Kidney (tissue), 13 donors: ENCODE measurements at regions not wholly inside any gene's neighbourhood (a gene's known extent, or its start where the extent isn't known, plus 50 kb on each side); places are given as distances from the start of the nearest gene placed in this dataset.

Experiments used
- DNase-seq, 5 donors: peaks; one replicate each; pipeline ENCODE4 v3.0.0-alpha.2; 2013 to 2020
- FAIRE-seq: peaks from 2 replicates; lab custom pipeline; 2012; peaks lifted over from hg19 to GRCh38; lab: Jason Lieb, UNC
- H3K27ac ChIP-seq, 2 donors: one replicate each; pipeline ENCODE4 v1.7.0; 2013; ENCODE audit warnings: low read depth in 2 of 2, low read length in 2 of 2, inconsistent platforms in 1 of 2
- H3K27me3 ChIP-seq: one replicate; pipeline ENCODE4 v1.7.1; 2013; ENCODE audit warnings: low read length, inconsistent platforms; ENCODE audit not compliant: control insufficient read depth, insufficient read depth
- H3K36me3 ChIP-seq, 3 donors: one replicate each; pipeline versions ENCODE4 v1.7.0 to v1.7.1; 2013; ENCODE audit warnings: low read length in 3 of 3, control low read depth in 1 of 3, inconsistent platforms in 1 of 3; ENCODE audit not compliant: insufficient read depth in 3 of 3, control insufficient read depth in 2 of 3
- H3K4me1 ChIP-seq, 3 donors: one replicate each; pipeline versions ENCODE4 v1.7.0 to v1.7.1; 2013; ENCODE audit warnings: low read length in 3 of 3, inconsistent platforms in 1 of 3, low read depth in 1 of 3; ENCODE audit not compliant: control insufficient read depth in 2 of 3, insufficient read depth in 2 of 3
- H3K4me3 ChIP-seq, 3 donors: one replicate each; pipeline versions ENCODE4 v1.7.0 to v1.8.1; 2013; ENCODE audit warnings: low read length in 3 of 3, control low read depth in 1 of 3, inconsistent platforms in 1 of 3
- H3K9ac ChIP-seq, 3 donors: one replicate each; pipeline versions ENCODE4 v1.7.0 to v1.7.1; 2013; ENCODE audit warnings: low read length in 3 of 3, control low read depth in 1 of 3, inconsistent platforms in 1 of 3
- H3K9me3 ChIP-seq, 3 donors: one replicate each; pipeline versions ENCODE4 v1.7.0 to v1.7.1; 2013; ENCODE audit warnings: low read length in 3 of 3, control low read depth in 1 of 3, inconsistent platforms in 1 of 3; ENCODE audit not compliant: control insufficient read depth in 2 of 3, insufficient read depth in 1 of 3
- intact Hi-C: fragments of 100-400 bp; cut with DNase I; formaldehyde crosslinking; loops from one replicate; pipeline ENCODE4 v1.11.1; 2022
- TF ChIP-seq, protein P1 (sequence below): IDR thresholded peaks from 3 replicates; pipeline ENCODE4 v1.5.1; 2012; ENCODE audit warnings: mild to moderate bottlenecking, moderate library complexity, borderline replicate concordance; ENCODE audit not compliant: insufficient read depth; ENCODE audit errors: extremely low read depth
- donor health status: control.
- donor health status: control.
- donor health status: control.
- donor health status: control.
- donor health status: control.
- donor health status: DM: yes; HTN: yes; CAD: no.
- donor health status: Normal renal cell carcinoma (clear cell type).

GRCh38 chr3:153284282-153284938 is 122.4 kb downstream of the RAP2B start:
- FAIRE-seq (peak; percentile 77), DNase-seq (peak in 2 of 5 donors; percentile 11 to 23)
- no peaks in the 10 kb centered on the region for H3K27me3 ChIP-seq
- H3K4me3 ChIP-seq = no peak overlapping the region
- intact Hi-C loops = no loop called here
- H3K9me3 ChIP-seq = no peaks in the 10 kb centered on the region
- no peak overlapping the region for H3K9ac ChIP-seq
- H3K27ac ChIP-seq = no peak overlapping the region
- TF ChIP-seq, protein P1, sequence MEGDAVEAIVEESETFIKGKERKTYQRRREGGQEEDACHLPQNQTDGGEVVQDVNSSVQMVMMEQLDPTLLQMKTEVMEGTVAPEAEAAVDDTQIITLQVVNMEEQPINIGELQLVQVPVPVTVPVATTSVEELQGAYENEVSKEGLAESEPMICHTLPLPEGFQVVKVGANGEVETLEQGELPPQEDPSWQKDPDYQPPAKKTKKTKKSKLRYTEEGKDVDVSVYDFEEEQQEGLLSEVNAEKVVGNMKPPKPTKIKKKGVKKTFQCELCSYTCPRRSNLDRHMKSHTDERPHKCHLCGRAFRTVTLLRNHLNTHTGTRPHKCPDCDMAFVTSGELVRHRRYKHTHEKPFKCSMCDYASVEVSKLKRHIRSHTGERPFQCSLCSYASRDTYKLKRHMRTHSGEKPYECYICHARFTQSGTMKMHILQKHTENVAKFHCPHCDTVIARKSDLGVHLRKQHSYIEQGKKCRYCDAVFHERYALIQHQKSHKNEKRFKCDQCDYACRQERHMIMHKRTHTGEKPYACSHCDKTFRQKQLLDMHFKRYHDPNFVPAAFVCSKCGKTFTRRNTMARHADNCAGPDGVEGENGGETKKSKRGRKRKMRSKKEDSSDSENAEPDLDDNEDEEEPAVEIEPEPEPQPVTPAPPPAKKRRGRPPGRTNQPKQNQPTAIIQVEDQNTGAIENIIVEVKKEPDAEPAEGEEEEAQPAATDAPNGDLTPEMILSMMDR = no peak
- no peaks in the 10 kb centered on the region for H3K4me1 ChIP-seq
- no peaks in the 10 kb centered on the region for H3K36me3 ChIP-seq

- H3K9me3 ChIP-seq = no peaks in the 10 kb centered on the region
- intact Hi-C loops = no loop called here
- peak overlapping the region in 1 of 2 donors; percentile 5 for H3K27ac ChIP-seq
- H3K9ac ChIP-seq = no peak overlapping the region
- FAIRE-seq (no peak), DNase-seq (peak in 1 of 5 donors; percentile 9)
- no peaks in the 10 kb centered on the region for H3K4me1 ChIP-seq
- TF ChIP-seq, protein P1 = no peak
- H3K27me3 ChIP-seq = no peaks in the 10 kb centered on the region
- no peaks in the 10 kb centered on the region for H3K36me3 ChIP-seq
- H3K4me3 ChIP-seq = no peak overlapping the region
These were observed 123.2 kb downstream of the RAP2B start for GRCh38 chr3:153285194-153285641.

- FAIRE-seq (no peak), DNase-seq (no peak)
- Histone ChIP-seq H3K27ac (no peak overlapping the region), H3K9ac (no peak overlapping the region), H3K4me3 (no peak overlapping the region), H3K27me3 (no peaks in the 10 kb centered on the region), H3K9me3 (no peaks in the 10 kb centered on the region), H3K4me1 (no peaks in the 10 kb centered on the region), H3K36me3 (no peaks in the 10 kb centered on the region)
- intact Hi-C loops = no loop called here
- TF ChIP-seq, protein P1 = no peak
These were observed 124.0 kb downstream of the RAP2B start for GRCh38 chr3:153285982-153286381.
